TTC549 (cell line): ENCODE measurements at regions not wholly inside any gene's neighbourhood (a gene's known extent, or its start where the extent isn't known, plus 50 kb on each side); places are given as distances from the start of the nearest gene placed in this dataset.

ENCODE experiments used
- FAIRE-seq: peaks from 2 replicates; lab custom pipeline; 2012; peaks lifted over from hg19 to GRCh38; lab: Jason Lieb, UNC

DNA sequence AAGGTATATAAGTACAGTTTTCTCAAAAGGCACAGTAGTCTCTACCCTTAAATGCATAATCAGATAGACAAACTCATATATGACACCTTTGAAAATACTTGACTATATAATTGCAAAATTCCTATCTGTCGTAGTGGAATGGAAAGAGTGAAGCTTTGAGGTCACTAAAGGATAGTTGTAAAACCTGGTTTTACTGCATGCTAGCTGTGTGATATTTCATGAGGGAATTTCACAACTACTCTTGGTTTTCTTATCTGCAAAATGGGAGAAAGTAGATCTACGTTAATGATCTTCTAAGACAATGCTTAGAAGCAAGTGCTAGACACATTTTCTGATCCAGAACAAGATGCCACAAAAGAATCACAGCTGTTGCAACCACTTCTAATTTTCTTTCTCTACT, 332.2 kb downstream of the AASDHPPT start:
- FAIRE-seq, result no peak

DNA sequence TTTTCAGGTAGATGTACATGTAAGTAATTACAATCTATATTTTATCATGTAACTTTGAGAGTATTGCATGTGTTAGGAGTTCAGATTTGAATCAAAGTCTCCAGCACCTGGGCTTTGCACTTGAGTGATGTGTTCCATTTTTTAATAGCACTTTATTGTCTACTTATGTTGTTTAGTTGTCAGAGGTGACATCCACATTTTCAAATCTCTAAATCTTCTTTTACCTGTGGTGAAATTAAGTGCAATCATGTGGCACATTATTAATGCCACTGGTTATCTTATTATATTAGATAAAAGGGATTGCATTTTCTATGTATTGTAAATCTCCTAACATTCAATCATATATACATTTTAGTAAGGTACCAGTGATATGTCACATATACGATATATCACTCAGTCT, 333.4 kb downstream of the AASDHPPT start:
- no peak for FAIRE-seq

DNA sequence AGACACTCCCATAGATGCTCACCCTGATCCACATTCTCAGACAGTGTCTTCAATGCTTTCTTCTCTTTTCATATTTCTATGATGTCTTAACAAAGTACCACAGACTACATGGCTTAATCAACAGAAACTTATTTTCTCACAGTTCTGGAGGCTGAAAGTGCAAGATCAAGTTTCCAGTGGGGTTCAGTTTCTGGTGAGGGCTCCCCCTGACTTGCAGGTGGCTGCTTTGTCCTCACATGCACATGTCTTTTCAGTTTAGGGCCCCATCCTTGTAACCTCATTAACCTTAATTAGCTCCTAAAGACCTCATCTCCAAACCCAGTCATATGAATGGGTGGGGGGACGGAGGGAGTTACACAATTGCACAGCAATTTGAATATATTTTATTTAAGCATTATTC, 335.8 kb downstream of the AASDHPPT start:
- FAIRE-seq, result no peak

DNA sequence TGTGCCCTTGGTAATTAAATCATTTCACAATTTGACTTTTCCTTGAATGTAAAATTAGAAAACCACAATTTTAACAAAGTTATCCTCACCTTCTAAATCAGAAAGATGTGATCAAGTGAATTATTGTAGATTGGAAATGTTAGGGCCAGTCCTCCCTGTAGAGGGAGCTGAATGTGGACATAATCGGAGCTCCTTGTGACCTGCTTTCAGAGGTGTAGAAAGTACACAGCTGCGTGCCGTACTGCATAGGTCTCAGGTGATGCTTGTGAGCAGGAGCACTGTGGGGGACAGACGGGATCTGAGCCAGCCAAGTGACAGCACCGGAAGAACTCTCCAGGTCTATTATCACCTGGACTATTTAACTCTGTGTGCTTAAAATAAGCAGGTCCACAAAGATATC, 338.0 kb downstream of the AASDHPPT start:
- no peak for FAIRE-seq

DNA sequence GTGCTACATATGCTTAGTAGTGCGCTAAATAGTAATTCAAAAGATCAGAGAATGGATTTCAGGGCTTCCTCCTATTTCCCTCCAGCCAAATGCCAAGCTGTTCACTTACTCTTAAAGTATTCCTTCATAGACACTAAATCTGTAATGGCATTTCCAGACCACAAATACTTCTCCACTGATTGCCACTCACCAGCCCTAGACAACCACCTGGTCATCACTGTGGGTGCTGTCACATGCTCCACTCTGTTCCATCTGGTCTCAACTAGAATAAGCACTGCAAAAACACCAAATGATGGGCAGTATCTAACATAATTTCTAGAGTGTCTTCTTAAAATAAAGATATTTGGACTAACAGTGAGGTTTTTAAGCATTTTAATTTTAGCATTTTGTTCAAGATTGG, 341.3 kb downstream of the AASDHPPT start:
- FAIRE-seq, result no peak

DNA sequence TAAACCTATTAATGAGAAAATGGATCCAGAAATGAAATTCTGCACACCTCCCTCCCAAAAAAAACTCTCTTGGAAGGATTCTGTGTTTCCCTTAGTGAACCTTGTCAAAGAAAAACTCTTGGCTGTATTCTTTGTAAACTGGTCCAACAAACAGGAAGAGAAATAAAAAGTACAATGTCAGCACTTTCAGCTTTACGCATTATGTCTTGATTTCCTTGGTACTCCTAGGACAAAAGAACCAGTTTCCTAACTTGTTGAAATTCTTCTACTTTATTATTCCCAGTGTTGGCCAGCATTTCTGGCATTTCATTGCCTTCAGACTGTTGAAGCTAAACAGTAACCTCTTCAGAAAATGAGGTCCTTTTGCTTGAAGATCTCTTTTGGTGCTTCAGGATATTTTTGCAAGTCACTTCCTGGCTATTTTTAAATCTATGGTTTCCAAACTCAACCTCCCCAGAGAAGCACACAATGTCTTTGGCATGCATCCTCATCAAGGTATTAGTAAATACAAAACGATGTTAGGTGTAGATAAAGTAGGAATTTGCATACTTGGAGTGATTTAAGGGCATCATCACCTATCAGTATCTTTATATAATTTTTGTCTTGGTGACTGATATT, 342.7 kb downstream of the AASDHPPT start:
- no peak for FAIRE-seq

DNA sequence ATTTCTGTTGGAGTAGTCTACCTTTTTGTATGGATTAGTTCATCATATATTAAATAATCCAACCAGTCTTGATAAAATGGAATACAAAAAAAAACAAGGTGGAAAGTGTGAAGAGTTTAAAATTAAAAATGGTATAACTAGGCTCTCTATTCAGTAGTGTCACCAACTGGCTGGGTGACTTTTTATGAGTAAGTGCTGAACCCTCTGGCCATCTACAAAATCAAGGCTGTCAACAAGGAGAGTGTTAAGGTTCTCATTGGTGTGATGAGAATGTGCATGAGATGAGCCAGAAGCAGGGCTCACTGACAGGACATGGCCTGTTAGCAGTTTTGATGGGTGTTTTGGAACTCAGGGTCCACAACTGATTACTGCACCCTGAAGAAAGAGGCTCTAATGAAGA, 343.2 kb downstream of the AASDHPPT start:
- FAIRE-seq, result no peak

DNA sequence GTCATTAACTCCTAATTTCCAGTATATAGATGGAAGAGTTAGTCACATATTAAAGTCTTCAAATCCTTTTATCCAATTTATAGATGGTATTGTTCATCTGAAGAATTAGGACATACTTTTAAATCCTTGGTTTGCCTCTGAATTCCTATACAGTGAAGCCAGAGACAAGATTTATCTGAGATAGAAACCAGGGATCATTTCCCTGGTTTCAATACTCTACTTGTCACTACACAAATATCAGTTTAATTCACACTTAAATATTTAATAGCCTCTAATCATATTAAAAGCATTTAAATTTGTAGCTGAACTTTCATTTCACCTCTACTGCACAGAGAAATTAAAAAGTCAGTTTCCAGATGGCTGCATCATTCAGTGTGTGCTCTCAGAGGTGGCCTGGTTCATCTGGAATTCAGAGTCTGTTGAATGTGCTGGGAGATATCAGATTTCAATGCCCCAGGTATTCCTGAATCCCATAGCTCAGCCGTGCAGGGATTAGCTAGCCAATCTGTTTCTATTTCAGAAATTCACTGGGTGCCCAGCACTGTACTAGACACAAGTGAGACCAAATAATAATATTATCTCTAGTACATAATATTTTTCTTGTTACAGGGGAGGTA, 344.3 kb downstream of the AASDHPPT start:
- no peak for FAIRE-seq

DNA sequence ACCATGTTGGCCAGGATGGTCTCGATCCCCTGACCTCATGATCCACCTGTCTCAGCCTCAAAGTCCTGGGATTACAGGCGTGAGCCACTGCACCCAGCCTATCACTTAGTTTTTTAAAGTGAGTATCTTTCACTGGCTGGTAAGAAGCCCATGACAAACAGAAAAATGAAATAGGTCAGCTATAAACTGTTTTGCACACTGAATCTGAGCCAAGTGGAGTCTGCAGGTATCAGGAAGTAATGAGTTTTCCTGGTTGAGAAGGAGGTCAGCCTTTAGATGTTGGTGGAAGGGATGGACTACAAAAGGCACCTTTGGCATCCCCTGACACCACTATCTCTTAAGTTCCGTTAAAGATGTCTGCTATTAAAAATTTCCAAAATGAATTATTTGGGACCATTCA, 345.1 kb downstream of the AASDHPPT start:
- FAIRE-seq, result no peak

DNA sequence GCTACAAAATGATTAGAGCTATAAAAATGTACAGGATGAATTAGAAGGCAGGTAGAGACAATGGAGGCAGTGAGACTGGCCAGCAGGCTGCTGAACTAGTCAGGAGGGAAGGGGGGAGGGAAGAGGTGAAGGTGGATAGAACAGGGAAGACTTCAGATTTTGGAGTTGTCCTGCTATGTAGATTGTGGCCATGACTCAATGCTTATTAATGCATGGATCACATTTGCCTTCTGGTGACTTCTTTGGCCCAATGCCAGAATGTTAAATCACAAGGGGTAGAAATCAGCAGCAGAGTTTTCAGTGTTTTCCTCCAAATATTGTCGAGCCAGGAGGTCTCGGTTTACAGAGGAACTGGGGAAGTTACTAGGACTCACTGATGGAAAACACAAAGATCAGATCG, 346.6 kb downstream of the AASDHPPT start:
- FAIRE-seq, result no peak

DNA sequence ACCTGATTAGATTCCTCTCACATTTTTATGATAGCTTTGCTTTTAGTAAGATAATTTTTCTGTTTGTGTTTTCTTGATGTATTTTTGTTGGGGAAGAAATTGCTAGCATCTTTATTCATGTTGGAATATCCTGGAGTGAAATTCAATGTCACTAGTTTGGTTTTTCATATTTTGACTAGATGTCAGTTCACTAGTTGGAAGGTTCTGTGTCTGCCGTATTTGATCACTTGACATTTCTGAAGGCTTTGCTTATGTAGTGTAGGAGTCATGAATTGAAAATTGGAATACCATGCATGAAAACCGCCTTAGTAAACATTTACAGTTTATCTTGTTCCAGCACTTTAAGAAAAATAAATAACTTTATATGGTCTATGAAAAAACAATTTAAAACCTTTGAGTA, 348.4 kb downstream of the AASDHPPT start:
- no peak for FAIRE-seq

DNA sequence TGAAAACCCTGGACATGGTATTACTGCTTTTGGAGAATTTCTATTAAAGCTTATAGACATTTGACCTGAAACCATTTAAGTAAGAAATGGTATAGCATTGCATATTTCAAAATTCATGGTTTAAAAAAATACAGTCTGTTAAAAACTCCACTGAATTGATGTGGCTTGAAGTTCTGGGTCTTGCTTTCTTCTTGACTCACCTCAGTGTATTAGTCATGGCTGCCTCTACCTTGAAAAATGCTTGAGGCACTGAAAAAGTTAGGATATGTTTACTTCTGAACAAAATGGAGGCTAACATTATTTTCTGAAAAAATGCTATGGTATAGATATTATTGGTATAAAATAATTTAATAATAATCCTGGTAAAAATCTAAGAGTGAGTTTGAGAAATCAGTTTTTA, 349.2 kb downstream of the AASDHPPT start:
- FAIRE-seq, result no peak

DNA sequence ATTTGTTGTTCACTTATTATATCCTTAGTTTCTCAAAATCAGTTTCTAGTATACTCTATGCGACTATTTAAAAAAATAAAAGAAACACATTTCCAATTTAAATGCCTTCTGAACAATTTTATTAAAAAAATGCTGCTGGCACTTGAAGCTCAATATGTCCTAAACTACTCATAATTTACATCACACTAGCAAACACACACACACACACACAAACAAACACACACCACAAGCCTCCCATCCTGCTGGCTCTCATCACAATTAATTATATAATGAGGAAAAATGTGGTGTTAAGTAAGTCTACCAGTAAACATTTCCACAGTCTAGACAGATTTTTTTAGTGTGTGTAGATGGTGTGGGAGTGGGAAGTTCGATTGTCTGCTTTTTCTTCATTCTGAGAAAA, 350.3 kb downstream of the AASDHPPT start:
- no peak for FAIRE-seq

DNA sequence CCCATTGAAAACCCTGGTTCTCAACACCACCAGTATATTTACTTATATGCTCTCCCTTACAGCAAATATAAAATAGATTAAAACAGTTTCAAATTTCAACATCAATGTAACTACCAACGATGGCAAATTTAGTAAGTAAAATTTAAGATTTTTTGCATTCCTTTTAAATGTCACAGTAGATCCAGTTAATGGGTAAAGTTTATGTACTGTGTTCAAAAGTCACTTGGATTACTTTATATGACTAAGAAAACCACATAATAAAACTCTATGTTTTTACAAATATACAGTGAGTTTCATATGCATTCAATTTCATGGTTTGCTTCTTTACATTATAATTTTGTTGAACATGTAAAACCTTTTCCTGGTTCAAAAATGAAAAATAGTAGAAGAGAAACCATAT, 364.6 kb downstream of the AASDHPPT start:
- FAIRE-seq, result no peak

DNA sequence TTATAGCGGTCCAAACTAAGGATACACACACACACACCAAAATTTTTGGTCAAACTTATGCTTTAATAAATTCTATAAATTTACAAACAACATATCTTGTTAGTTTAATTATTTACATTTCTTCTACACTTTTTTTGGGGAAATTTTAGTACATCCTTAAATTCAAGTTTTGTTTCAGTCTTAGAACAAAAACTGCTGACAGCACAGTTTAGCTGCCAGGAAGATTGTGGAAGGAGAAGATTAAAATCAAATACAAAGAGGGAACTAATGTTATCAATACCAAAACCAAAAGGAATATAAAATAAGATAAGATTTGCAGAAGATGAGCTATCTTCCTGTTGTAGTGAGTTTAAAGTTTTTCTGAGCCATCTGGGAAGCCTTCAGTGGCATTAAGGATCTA, 368.8 kb downstream of the AASDHPPT start:
- FAIRE-seq, result no peak

DNA sequence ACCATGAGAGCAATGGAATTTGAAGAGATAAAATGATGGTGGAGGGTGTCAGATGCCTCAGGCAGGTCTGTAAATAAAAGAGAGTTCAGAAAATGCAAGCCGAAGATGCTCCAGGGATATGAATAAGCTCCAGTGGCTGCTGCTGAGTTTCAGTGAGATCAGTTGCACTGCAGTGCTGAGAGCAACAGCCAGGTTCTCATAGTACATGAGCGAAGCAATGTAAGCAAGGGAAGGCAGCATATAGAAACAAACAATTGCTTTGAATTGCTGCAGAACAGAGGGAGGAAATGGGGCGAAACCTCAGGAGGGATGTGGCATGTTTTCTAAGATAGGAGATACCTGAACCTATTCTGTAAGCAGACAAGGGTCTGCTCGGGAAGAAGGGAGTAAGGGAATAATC, 369.5 kb downstream of the AASDHPPT start:
- FAIRE-seq, result no peak

DNA sequence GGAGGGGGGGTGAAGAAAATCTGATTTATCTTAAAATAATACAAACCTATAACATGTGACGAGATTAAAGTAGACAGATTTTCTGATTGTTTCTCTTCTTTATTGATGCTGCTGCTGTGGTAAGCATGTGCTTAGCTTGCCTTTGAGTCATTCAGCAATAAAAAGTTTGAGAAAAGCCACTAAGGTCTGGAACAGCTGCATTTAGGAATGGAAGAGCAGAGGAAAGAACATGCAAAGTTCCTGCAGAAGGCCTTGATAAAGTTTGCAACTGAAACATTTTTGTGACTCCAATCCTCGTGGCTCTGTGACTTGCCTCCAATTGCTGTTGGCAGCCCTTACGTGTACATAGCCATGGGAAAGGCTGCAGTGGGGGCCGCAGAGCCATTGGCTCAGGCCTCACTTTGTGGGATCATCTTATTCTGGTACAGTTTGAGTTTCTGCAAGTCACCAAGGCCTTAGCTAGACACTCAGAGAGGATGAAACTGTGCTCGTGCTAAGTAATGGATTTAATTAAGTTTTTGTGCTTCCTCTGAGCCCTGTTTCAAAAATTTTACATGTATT, 370.2 kb downstream of the AASDHPPT start:
- FAIRE-seq, result no peak

DNA sequence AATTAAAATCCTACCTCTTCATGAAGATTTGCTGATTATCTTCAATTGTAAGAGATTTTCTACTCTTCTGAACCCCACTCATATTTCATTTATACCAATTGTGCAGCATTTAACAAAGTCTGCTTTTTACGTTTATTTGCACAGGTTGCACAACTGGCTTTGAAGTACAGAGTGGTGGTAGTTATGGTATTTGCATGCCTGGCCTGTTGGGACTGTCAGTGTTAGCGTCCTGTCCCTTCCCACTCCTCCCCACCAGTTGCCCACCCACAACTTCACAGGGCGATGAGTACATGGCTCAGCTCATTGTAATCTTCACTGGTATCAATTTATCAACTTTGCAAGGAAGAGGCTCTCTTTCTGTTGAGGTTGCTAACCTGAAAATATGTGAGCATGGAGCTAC, 372.3 kb downstream of the AASDHPPT start:
- no peak for FAIRE-seq

DNA sequence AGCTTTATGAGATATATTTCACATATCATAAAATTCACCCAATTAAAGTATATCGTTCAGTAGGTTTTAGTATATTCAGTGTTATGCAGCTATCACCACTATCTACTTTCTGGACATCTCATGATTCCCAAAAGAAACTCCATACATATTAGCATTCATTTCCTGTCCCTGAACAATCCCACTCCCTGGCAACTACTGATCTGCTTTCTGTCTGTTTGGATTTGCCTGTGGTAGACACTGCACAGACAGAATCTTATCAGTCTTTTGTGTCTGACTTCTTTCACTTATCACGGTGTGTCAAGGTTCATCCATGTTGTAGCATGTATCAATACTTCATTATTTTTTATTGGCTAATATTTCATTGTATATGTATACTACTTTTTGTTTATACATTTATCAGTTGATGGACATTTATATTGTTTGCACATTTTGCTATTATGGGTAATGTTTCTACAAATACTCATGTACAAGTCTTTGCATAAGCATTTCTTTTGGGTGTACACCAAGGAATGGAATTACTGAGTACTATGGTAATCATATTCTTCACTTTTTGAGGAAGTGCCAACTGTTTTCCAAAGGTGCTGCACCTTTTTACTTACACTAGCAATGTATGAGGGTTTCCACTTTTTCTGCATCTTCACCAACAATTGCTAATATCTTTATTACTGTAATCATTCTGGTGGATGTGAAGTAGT, 373.9 kb downstream of the AASDHPPT start:
- no peak for FAIRE-seq

DNA sequence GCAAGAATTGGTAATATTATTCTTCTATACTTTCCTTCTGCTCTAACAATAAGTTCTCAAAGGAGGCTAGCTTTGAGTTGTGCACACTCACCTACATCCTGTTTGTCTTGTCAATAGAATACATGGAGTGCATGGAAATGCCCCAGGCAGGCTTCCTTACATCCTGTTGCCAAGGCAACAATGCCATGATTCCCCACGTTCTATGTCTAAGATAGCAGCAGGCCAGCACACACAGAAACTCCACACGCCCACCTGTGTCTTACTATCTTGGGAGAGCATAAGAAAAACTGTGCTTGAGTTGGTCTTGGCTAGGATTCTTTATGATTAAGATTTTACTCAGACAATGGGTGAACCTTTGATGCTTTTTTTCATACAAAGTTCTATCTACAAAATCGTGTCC, 379.2 kb downstream of the AASDHPPT start:
- no peak for FAIRE-seq

DNA sequence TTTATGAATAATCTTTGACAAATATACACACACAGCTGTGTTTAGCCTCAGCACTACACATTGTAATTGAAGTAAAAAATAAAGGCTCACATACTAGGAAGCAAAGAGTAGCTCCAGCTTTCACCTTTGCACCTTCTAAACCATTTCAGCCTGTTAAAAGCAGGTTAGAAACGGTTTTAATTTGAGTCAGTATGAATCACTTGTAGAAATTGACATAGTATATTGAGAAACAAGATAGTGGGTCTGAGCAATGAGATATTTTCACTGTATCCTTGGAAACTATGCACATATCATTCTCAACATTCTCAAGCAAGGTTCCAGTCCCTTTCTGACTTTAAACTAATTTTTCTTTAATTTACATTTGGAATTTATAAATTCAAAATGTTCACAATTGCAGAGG, 380.3 kb downstream of the AASDHPPT start:
- FAIRE-seq, result no peak

DNA sequence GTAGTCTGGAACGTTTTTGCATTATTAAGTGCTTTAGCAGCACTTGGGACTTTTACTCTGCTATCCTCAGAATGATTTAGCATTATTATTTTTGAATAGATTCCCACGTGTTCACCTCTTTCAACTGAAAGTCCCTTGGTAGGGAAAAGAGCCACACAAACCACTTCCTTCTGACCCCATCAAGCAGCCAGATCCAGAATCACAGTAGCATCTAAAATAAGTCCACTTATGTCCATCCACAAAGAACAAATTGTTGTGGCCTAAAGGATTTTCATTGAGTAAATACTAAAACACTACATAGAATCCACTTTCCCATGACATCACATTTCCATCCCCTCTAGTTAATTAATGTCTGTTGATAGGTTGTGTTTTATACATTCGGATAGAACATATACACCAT, 381.7 kb downstream of the AASDHPPT start:
- no peak for FAIRE-seq

DNA sequence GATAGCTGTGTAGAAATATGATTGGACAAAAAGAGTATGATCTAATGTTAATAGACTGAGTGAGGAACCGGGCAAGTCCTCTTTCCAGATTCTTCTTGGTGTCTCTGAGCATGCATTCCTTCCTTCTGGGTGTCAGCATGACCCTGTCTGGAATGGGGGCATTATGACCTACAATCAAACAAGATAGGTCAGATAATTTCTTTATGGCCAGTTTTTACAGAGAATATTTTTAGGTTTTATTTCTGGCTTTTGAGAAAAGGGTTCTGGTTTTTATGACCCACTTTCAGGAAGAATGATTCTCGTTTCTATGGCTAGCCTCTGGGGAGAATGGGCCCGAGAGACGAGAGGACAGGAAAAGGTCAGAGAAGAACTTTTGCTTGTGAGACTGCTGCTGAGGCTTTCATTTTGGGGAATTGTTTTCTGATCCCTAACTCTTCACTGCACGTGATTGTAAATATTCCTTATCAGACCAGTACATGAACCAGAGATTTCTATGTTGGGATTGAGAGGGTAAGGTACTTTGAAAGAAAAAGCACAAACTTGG, 383.8 kb downstream of the AASDHPPT start:
- FAIRE-seq, result no peak
